Epidermal melanocyte (primary cell): ENCODE measurements at regions not wholly inside any gene's neighbourhood (a gene's known extent, or its start where the extent isn't known, plus 50 kb on each side); places are given as distances from the start of the nearest gene placed in this dataset.
"Not testable (repeated sequence)": the region's sequence is repeated elsewhere in the genome, so short reads cannot be mapped to it uniquely, and the experiment has no call there.

Experiments
- DNase-seq: peaks from one replicate; pipeline ENCODE4 v3.0.0; 2011; ENCODE audit warnings: low spot score; ENCODE audit not compliant: insufficient read length

DNA sequence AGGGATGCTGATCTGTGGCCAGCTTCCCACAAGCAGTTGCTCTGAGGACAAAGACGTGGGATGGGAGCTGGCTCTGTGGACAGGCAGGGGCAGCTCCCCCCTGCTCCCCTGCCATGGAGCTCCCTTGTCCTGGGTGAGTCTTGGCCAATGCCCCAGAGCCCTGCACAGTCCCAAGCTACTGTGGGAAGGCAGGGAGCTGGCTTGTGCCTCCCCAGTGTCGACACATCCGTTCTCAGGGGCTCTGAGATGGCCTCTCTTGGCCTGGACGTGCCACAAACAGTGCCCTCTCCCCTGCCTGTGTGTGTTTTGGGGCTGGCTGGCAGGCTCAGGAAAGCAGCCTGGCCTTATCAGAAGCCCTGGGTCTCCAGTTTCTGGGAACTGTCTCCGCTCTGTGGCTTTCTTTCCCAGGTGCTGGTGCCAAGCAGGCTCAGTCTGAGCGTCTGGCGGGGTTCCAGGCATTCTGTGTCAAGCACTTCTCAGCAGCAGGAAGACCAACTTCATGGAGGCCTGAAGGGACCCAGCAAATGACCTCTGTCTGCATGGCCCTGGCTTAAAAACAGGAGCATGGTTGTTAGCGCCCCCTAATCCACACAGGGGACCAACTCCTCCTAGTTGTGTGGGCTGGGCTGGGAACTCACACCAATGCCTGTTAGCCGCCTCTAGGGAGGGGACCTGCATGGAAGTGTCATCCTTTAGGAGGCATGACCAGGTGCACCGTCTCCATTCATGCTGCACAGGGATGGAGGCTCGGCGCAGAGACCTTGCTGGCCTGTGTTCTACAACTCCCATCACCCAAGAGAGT is 375.2 kb downstream of the RPS24 start:
- no peak for DNase-seq

DNA sequence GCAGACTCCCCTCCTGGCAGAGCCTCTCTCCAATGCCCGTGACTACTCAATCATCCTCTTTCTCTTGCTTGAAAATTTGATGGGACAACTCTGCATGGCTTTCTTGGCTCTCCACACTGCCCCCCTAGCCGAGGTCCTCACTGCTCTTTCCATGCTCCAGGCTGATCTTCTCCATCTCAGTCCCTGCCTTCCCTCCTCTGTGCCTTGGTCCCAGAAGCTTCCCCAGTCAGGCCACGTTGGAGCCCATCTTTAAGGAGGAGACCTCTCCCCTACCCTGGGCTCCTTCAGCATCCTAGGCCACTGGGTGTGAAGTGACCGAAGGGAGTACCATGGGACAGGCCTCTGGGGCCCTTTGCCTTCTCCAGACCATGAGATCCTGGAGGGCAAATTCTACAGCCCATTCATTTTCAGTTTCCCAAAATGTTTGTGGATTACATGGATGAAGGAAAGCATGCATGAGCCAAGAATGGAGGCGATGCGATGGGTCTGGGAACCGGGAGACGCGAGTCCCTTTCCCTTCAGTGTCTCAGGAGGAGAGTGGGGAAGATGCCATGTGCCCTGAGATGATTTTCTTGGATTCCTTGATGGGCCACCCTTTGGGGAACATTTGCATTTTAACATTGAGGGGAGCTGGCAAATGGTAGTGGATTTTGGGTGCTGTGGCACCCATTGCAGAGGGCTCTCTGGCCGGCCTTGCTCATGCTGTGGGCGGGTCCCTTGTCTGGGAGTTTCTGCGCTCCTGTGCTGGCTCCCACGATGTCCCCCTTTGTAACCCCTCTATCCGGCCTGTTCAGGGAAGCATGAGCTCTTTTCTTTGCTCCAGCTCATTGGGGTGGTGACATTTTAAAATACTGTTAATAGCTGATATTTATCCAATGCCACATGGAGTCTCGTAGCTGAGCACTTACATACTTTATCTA is 376.6 kb downstream of the RPS24 start:
- no peak for DNase-seq

DNA sequence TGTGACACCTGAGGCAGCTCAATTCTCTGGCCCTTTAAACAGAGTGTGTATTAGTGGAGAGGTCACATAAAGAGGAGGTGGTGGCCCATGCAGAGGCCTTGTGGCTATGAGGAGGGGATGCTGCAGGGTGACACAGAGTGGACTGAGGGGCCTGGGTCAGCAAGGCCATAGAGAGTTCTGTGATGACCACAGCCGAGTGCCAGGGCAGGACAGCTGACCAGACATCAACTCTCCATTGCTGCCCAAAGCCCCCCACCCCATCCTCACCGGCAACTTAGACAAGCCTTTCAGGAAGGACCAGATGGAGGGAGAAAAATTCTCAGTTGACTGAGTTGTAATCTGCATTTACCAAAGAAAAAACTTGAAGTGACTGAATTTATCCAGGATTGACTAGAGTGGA is 378.1 kb downstream of the RPS24 start:
- no peak for DNase-seq

DNA sequence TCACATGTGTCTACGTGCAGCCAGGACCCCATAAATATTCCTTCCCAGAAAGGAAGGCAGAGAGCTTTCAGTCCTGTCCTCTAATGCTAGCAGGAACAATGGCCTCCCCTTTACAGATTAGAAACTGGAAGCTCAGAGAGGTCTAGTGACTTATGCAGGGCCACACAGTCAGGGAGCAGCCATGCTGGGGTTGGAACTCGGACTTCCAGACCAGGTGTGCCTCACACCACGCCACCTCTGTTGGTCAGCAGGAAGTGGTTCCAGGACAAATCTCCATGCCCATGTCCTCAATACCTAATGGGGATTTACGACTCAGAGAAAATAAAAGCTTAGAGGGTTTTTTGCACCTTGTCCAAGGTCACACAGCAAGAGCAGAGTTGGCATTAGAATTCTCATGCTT is 378.9 kb downstream of the RPS24 start:
- no peak for DNase-seq

DNA sequence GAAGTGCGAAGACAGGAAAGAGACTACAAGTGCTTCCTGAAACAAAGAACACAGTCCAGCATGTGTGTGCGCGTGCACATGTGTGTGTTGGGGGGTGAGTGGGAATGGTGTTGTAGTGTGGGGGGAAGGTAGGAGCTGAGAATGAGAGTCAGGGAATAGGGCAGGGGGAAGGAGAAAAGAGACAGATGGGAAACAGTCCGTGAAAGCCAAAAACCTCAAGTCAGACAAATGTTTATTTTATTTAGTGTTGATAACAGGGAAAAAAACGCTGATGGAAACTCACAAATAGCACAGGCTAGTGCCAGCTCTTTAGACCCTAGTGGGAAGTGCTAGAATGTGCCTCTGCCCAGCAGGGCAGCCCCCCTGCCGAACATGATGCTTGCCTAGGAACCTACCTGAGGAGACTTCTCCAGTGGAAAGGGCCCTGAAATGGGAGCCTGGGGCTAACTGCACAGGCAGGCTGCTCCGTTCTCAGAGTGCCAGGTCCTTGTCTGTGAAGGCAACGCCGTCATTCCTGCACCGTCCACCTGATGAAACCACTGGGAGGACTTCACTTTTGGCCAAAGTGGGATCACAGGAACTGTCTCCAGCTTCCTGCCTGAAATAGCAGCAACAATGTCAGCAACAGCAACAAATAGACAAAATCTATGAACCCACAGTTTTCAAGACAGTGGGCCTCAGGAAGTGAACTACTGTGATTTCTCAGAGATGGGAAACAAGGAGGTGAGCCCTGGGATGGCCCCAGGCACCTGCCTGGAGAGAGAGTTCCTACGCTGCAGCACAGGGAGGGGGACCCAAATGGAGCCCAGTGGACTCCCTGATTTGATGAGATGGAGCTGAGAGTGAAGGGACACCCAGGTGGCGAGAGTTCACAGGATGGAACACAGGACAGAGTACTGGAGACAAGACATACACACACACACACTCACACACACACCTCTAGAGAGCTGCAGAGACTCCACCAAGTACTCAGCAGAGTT is 379.7 kb downstream of the RPS24 start:
- DNase-seq = no peak

DNA sequence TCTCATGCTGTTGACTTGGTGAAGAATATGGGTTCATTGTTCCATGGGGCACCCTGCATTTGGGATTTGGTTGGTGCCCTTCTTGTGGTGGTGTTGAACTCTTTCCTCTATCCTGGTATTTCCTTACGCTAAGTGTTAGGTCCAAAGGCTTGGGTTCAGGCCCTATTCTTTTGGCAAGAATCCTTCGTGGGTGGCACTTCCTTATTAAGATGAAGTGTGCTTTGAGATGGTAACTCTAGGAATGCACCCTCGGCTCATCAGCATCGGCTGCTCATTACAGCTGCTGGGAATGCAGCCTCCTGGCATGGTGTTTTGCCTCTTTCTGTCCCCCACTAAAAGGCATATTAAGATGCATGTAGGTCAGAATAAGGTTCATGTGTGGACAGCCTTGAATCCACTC is 380.7 kb downstream of the RPS24 start:
- DNase-seq = no peak

DNA sequence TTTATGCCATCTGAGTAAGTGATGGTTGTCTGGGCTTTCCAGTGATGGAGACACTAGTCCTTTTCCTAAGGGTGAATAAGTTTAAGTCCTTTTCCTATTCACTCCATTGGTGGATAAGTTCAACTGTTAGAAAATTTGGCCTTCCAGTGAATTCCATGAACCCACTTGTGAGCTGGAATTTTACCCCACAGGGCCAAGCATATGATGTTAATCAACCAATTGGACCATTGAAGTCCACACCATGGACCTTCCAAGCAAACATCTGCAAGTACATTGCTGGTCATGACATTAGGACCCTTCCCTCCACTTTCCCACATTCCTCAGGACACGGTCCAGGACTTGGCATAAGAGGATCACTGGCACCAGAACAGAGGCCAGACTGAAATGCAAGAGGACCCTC is 381.4 kb downstream of the RPS24 start:
- no peak for DNase-seq

DNA sequence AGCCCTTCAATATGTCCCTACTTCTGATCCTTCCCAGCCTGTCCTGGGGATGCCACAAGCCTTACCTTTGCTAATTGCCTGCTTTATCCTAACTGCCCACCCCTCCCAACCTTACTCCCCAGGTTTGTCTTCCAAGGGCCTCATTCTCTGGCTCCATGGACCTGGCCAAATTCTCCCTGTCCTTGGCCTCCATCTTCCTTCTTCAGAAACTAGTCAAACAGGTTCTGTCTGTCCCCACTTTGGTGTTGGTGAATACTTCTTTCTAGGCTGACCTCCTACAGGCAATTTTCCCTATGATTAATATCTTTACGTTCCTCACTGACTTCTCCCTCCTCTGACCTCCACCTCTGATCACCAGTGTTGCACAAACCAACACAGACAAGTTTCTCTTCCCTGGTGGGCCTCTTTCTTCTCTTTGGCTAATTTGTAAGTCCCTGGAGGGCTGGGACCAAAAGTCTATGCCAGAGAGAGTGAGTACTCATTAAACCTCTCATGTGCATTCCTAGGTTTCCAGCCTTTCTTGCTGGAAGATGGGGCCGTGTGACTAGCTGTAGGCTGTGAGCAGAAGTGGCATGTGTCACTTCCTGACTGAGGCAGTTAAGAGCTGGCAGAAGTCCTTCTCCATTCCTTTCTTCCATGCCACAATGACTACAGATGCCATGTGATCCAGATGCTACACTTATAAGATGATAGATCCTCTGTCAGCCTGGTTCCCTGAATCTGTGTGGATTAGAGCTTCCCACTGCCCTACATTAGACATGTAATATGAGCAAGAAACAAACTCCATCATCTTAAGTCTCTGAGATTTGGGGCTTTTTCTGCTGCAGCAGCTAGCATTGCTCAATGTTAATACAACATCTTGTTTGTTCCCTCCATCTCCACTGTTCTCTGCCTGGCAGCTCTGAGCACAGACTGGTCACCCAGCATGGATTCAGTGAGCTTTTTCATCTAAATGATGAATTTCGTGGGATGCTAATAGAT is 382.7 kb downstream of the RPS24 start:
- no peak for DNase-seq

DNA sequence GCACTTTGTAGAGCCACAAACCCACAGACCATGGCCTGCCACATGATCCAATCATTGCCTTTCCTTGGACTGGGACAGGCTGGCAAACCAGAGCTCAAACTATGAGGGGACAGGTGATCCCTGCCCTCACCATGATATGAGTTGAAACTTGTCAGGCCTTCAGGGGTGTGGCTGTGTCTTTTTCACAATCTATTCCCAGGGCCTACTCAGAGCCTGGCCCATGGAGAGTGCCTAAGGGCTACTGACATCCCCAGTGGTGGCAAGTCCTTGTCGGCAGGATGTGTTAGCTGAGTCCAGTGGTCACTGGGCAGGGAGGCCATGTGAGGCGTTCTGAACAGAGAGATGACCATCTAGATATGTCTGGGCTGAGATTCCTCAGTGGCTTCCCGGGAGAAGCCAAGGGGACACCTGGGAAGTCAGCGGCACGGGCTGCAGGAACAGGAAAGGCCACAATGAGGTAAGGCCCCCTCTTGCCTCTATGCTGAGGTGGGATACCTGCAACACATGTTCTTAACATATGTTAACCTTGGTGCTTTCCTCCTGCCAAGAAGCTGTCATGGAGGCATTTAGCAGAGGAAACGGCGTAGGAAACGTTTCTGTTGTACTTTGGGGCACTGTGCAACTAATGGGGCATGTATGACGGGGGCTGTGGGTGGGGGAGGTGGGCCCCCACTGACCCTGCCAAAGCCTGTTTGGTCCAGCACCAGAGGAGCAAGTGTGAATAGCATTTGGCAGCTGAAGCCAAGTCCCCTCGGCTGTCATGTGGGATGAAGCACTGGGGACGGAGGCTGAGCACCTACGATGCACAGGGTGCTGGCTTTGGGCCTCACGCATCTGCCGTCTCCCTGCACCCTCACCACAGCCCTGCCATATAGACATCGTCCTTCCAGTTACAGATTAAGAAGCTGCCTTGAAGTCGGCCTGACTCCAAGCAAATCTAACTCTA is 384.0 kb downstream of the RPS24 start:
- DNase-seq = no peak

DNA sequence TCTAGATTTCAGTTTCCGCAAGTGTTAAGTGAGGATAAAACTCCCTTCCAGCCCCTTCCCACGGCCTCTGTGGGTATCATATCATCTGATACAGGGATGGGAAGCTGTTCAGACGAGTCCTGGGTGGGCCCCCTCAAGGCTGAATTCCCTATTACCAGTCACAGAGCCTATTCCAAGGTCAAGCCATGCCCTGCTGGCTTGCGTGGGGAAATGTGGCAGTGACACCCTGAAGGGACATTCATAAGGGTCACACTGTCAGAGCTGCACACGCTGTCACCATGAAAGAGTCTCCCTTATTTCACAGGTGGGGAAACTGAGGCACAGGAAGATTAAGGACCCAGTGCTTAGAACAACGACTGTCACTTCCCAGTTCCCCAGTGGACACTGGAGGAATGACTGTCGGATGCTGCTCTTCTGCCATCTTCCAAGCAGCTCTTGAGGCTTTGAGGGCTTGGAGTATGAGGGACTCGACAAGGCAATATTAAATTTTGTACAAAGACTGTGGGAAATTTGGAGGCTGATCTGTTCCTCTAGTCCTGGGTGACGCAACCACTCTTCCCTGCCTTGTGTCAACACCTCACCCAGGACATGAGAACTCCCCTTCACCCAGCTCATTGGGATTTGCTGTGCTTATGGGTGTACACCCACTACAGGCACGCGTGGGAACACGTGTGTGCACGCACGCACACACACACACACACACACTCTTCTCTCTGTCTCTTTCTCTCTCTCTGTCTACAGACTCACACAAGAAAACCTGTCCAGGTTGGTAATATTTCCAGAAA is 386.0 kb downstream of the RPS24 start:
- no peak for DNase-seq

DNA sequence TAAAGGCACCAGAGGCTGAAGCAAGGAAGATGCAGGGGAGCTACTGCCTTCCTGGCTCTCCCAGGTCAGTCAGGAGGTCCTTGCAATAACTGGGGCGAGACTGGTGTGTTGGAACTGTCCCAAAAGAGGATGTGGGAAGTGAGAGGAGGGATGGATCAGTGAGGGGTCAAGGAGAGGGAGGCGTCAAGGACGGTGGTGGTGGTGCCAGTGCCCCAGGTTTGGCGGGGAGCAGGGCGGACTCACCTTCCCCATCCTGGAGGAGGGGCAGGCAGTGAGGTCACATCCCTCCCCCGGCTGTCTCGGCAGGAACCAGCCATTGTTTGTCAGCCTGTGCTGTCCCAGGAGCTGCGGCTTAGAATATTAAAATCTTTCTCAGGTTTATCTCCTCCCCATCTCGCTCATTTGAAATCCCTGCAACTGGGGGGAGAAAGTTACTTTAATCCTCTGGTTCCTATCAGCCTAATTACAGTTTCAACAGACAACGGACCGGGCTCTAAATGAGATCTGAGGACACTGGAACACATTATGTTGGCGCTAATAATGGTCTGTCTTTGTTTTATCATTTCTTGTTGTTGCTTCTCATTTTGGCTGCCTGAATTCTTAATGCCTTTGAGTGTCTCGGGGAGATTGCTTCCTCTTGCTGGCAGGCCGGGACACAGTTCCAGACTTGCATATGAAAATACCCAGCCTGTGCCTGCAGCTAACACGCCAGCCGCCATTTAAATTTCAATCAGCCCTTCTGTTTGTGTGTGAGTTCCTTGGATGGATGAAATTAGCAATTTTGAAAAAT is 387.5 kb downstream of the RPS24 start:
- DNase-seq = no peak

DNA sequence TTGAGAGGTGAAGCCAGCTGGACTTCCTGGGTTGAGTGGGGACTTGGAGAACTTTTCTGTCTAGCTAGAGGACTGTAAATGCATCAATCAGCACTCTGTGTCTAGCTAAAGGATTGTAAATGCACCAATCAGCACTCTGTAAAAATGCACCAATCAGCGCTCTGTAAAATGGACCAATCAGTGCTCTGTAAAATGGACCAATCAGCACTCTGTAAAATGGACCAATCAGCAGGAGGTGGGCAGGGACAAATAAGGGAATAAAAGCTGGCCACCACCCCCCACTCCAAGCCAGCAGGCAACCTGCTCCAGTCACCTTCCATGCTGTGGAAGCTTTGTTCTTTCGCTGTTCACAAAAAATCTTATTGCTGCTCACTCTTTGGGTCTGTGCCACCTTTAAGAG is 390.4 kb downstream of the RPS24 start:
- not testable (repeated sequence) for DNase-seq

DNA sequence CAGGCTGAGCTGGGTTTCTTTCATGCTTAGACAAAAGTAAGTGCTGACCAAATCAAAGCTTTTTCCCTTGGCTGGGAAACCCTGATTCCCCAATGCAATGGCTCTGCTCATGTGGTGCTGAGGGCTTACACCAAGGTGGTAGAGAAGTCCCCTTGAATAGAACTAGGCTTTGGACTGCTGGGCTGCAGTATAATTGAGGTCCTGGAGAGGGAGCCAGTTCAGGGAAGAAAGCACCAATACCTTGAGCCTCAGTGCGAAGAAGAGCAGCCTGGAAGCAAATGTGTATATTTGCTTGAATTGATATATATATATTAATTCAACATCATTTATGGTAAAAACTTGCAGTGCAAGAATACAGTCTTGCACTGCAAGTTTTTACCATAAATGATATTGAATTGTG is 391.1 kb downstream of the RPS24 start:
- DNase-seq = no peak

DNA sequence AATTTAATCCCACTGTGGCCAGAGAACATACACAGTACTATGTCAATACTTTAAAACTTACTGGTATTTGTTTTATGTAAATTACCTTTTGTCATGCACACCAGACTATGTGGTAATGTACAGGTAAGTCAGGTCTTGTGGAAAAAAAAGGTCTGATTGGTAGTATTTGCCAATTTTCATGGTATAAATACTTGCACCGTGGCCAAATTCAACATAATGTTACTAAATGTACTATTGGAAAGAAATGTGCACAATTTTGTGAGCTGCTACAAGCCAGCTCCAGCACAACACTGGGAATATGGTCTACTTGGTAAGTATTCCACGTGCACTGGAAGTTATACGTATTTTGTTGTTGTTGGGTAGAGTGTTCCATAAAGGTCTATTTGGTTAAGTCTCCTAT is 392.5 kb downstream of the RPS24 start:
- DNase-seq = no peak

DNA sequence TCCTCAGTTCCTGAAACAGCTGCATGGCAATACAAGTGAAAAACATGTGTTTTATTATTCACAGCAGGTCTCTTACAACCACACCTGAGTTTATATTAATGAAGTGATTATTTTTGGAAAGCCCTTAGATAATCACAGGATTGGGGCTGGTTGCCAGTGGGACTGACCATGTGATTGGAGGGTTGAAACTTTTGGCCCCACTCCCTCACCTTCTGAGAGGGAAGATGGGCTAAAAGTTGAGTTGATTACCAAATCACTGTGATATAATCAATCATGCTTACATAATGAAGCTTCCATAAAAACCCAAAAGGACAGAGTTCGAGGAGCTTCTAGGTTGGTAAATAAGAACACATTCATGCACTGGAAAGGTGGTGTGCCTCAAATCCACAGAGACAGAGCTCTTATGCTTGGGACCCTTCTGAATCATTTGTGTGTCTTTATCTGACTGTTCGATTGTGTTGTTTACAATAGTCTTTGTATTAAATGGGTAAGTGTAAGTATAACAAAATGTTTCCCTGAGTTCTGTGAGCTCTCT is 393.9 kb downstream of the RPS24 start:
- no peak for DNase-seq

DNA sequence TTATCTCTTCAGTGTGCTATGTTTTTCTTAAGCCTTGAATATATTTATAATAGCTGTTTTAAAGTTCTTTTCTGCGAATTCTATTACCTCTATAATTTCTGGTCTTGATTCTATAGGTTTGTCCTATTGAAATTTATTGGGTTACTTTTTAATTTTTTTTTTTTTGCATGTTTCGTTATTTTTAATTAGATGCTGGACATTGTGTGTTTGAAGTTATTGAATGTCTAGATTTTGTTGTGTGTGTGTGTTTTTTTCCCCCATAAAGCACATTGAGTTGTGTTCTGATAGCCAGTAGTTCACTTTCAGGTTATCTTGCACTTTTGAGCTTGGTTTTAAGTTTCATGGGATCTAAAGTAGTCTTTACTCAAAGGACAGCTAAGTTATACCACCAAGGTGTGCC is 394.9 kb downstream of the RPS24 start:
- no peak for DNase-seq

DNA sequence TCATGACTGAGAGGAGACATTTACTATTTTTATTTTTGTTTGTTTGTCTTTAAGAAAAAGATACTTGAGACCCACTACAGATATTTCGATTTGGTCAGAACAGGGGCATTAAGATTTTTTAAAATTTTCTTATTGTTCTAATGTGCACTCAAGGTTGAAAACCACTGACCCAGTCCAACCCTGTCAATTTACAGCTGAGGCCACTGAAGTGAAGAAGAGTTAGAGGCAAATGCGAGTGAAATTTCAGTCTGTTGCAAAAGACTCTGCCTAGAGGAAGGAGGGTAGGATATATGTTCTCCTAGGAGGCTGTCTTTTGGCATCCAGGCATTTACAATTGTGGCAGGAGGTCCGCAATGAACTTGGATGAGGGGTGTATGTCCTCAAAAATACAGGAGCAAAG is 396.3 kb downstream of the RPS24 start:
- no peak for DNase-seq
